ENCODE measurements at regions not wholly inside any gene's neighbourhood (a gene's known extent, or its start where the extent isn't known, plus 50 kb on each side); places are given as distances from the start of the nearest gene placed in this dataset.

GRCh38 chr11:10925149-10925926 is 67.5 kb upstream of the ZBED5 start:
- no peak for DNase-seq

GRCh38 chr11:10923882-10924281 is 66.0 kb upstream of the ZBED5 start:
- DNase-seq = no peak

DNA sequence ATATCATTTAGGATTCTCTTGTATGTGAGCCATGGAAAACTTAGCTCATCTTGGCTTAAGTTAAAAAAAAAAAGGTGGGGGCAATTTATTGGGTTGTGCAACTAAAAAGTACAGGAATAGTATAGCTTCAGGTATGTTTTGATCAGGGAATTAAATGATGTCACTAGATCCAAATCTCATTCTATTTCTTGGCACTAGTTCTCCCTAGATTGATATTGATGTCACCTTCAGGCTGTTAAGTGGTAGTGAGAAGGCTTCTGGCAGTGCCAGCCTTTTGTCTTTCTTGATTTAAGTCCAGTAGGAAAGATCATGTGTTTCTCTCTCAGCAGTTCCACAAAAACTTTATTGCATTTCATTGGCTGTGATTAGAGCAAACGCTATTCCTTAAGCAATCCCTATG is 65.0 kb upstream of the ZBED5 start:
- DNase-seq = no peak

GRCh38 chr11:10920875-10921274 is 63.0 kb upstream of the ZBED5 start:
- DNase-seq = no peak

- DNase-seq = no peak
Observed at GRCh38 chr11:10920205-10920604, 62.4 kb upstream of the ZBED5 start.

- no peak for DNase-seq
Observed at GRCh38 chr11:10918698-10919097, 60.8 kb upstream of the ZBED5 start.

GRCh38 chr11:10918275-10918674 is 60.4 kb upstream of the ZBED5 start:
- no peak for DNase-seq

DNA sequence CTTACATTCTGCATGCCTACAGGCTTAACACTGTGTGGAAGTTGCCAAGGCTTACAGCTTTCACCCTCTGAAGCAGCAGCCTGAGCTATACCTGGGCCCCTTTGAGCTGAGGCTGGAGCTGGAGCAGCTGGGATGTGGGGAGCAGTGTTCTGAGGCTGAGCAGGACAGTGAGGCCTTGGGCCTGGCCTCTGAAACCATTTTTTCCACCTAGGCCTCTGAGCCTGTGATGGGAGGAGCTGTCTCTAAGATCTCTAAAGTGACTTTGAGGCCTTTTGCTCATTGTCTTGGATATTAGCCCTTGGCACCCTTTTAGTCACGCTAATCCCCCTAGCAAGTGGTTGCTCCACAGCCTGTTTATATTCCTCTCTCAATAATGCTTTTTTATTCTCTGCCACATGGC is 59.9 kb upstream of the ZBED5 start:
- no peak for DNase-seq

DNA sequence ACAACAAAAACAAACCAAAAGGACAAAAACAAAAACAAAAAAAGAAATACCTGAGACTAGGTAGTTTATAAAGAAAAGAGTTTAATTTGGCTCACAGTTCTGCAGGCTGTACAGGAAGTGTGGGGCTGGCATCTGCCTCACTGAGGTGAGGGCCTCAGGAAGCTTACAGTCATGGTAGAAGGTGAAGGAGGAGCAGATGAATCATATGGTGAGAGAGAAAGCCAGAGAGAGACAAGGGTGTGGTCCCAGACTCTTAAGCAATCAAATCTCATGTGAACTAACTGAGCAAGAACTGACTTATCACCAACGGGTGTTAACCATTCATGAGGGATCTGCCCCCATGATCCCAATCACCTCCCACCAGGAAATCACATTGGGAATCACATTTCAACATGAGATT is 58.8 kb upstream of the ZBED5 start:
- DNase-seq = no peak

DNA sequence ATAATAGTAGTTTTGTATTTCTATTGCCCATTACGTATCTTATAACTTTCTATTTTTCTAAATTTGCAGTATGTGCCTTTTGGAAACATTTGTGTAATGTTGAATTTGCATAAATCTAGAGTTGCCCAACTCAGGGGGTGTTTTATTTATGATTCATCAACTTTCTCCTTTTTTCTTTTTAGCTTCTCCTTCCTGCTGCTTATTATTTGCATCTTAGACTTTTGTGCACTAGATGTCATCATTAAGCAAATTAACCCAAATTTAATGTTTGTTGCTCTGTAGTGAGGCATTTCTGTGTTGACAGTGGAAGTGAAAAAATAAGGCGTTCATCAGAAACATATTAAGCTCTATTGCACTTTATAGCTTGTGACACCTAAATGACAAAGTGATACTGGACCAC is 56.2 kb upstream of the ZBED5 start:
- no peak for DNase-seq

DNA sequence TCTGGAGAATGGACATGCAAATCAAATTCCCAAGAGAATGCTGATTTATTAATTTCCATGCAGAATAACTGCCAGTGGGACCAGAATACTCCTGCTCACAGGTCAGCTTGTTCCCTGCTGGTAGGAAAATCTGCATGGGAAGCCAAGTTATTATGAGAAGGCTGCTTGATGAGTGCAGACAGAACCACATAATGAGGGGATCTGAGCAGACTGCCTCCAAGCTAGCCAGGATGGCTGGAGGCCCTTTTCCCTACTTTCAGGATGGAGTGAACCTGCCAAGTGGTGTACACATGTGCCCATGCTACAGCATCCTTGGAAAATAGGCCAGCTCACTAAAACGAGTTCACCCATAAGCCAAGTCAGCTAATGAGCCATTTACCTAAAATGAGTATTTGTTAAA is 55.2 kb upstream of the ZBED5 start:
- no peak for DNase-seq

DNA sequence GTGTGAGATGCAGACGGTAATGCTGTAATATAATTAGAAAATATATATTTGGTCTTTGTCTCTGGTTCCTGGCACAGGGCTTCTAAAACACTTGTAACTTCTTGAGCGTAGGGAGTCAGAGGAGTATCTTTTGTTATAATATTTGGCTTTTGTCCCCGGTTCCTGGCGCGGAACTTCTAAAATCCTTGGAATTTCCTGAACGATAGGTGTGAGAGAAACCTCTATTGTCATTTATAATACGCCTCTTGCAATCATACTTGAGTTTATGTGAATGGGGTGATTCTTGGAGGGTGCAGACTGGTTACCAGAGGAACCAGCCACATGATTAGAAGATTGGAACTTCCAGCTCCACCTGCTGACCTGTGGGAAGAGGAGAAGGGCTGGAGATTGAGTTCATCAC is 54.1 kb upstream of the ZBED5 start:
- DNase-seq = no peak

DNA sequence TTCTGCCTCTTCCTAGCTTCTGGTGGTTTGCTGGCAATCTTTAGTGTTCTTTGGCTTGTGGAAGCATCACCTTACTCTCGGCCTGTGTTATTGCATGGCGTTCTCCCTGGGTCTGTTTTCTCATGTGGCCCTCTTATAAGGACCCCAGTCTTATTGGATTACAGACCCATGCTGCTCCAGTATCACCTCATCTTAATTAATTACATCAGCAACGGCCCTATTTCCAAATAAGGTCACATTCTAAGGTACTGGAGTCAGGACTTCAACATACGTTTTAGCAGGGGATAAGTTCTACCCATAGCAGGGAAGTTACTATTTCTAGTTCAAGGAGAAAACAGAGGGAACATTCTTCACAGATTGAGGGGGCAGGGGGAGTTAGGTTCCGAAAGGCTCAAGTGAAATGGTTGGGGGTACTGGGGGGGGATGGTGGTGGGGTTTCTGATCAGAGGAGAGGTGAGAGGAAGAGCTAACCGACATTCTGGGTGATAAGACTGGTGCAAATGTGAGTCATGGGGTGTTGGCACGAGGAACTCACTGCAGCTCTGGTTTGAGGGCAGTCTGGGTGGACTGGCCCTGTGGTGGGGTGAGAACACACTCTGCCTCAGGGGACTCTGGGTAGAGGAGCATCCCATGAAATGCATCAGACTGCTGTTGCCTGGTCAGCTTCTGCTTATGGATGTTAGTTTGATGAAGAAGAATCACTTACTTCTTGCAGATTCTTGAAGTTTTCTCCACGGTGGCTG is 51.5 kb upstream of the ZBED5 start:
- DNase-seq = no peak

GRCh38 chr11:10908215-10908951 is 50.5 kb upstream of the ZBED5 start:
- DNase-seq = no peak

Measured in left kidney (tissue), 1 donor.